Nephron progenitor cell (in vitro differentiated cells): ENCODE measurements at regions not wholly inside any gene's neighbourhood (a gene's known extent, or its start where the extent isn't known, plus 50 kb on each side); places are given as distances from the start of the nearest gene placed in this dataset.

ENCODE experiments used
- DNase-seq: peaks from one replicate; pipeline ENCODE4 v3.0.0; 2021
- H3K27ac Mint-ChIP-seq: 2 replicates; pipeline ENCODE4 v1.8.0; 2021; ENCODE audit warnings: mild to moderate bottlenecking, moderate library complexity, mixed read lengths
- H3K27me3 Mint-ChIP-seq: 2 replicates; pipeline ENCODE4 v1.8.0; 2021; ENCODE audit warnings: mild to moderate bottlenecking, low read depth, mixed read lengths; ENCODE audit not compliant: poor library complexity
- H3K36me3 Mint-ChIP-seq: 2 replicates; pipeline ENCODE4 v1.8.0; 2021; ENCODE audit warnings: low read depth, mixed read lengths
- H3K4me1 Mint-ChIP-seq: 2 replicates; pipeline ENCODE4 v1.8.0; 2021; ENCODE audit warnings: mixed read lengths
- H3K4me3 Mint-ChIP-seq: 2 replicates; pipeline ENCODE4 v1.8.0; 2021; ENCODE audit warnings: mild to moderate bottlenecking, moderate library complexity, mixed read lengths
- H3K9me3 Mint-ChIP-seq: 2 replicates; pipeline ENCODE4 v1.8.0; 2021; ENCODE audit warnings: mild to moderate bottlenecking, moderate library complexity, mixed read lengths
- CTCF ChIP-seq: fragments of 200-600 bp; sonication (generic); IDR thresholded peaks from 2 replicates; pipeline ENCODE4 v1.5.0; 2021; ENCODE audit warnings: antibody characterized with exemption

- no peak overlapping the region for H3K27ac Mint-ChIP-seq
- no peak for TF ChIP-seq CTCF
- no peaks in the 10 kb centered on the region for H3K4me1 Mint-ChIP-seq
- H3K36me3 Mint-ChIP-seq = no peaks in the 10 kb centered on the region
- no peak for DNase-seq
- no peak overlapping the region for H3K4me3 Mint-ChIP-seq
- no peaks in the 10 kb centered on the region for H3K9me3 Mint-ChIP-seq
- H3K27me3 Mint-ChIP-seq = peaks cover 3% of the 10 kb centered on the region
Observed at GRCh38 chr12:47415054-47415453, 290.8 kb downstream of the RPAP3 start.

- Mint-ChIP-seq H3K27ac (no peak overlapping the region), H3K4me3 (no peak overlapping the region), H3K27me3 (no peaks in the 10 kb centered on the region), H3K4me1 (no peaks in the 10 kb centered on the region), H3K36me3 (no peaks in the 10 kb centered on the region), H3K9me3 (no peaks in the 10 kb centered on the region)
- TF ChIP-seq CTCF = no peak
- DNase-seq = no peak
Observed at GRCh38 chr12:47414511-47414910, 291.3 kb downstream of the RPAP3 start.

GRCh38 chr12:47413806-47414205 is 292.0 kb downstream of the RPAP3 start:
- no peaks in the 10 kb centered on the region for H3K9me3 Mint-ChIP-seq
- H3K4me3 Mint-ChIP-seq = no peak overlapping the region
- no peaks in the 10 kb centered on the region for H3K36me3 Mint-ChIP-seq
- no peak for TF ChIP-seq CTCF
- H3K27ac Mint-ChIP-seq = no peak overlapping the region
- no peaks in the 10 kb centered on the region for H3K4me1 Mint-ChIP-seq
- no peak for DNase-seq
- no peaks in the 10 kb centered on the region for H3K27me3 Mint-ChIP-seq

GRCh38 chr12:47412601-47413236 is 293.1 kb downstream of the RPAP3 start:
- no peaks in the 10 kb centered on the region for H3K4me1 Mint-ChIP-seq
- DNase-seq = no peak
- H3K27ac Mint-ChIP-seq = no peak overlapping the region
- H3K36me3 Mint-ChIP-seq = no peaks in the 10 kb centered on the region
- H3K27me3 Mint-ChIP-seq = no peaks in the 10 kb centered on the region
- H3K4me3 Mint-ChIP-seq = no peak overlapping the region
- no peaks in the 10 kb centered on the region for H3K9me3 Mint-ChIP-seq
- TF ChIP-seq CTCF = no peak

GRCh38 chr12:47411966-47412365 is 293.9 kb downstream of the RPAP3 start:
- H3K27ac Mint-ChIP-seq = no peak overlapping the region
- H3K27me3 Mint-ChIP-seq = no peaks in the 10 kb centered on the region
- TF ChIP-seq CTCF = no peak
- no peak for DNase-seq
- H3K4me1 Mint-ChIP-seq = no peaks in the 10 kb centered on the region
- no peaks in the 10 kb centered on the region for H3K9me3 Mint-ChIP-seq
- H3K4me3 Mint-ChIP-seq = no peak overlapping the region
- H3K36me3 Mint-ChIP-seq = no peaks in the 10 kb centered on the region

- H3K36me3 Mint-ChIP-seq = no peaks in the 10 kb centered on the region
- no peaks in the 10 kb centered on the region for H3K27me3 Mint-ChIP-seq
- TF ChIP-seq CTCF = no peak
- H3K9me3 Mint-ChIP-seq = peaks cover 3% of the 10 kb centered on the region
- no peak for DNase-seq
- no peaks in the 10 kb centered on the region for H3K4me1 Mint-ChIP-seq
- H3K27ac Mint-ChIP-seq = no peak overlapping the region
- H3K4me3 Mint-ChIP-seq = no peak overlapping the region
Observed at GRCh38 chr12:47410862-47411261, 295.0 kb downstream of the RPAP3 start.
